Endothelial cell of umbilical vein (primary cell): ENCODE measurements at regions not wholly inside any gene's neighbourhood (a gene's known extent, or its start where the extent isn't known, plus 50 kb on each side); places are given as distances from the start of the nearest gene placed in this dataset.

Experiments used
- BruUV-seq: library from RNA; stranded (reverse); fragments of 400-500 nt; replicated peaks from 2 replicates; lab custom pipeline; 2021; lab: Mats Ljungman, UMichigan
- CTCF ChIA-PET: fragments of 300-600, 350-600 bp; sonication (Branson Sonifier 250); formaldehyde crosslinking; loops from one replicate; lab custom pipeline; 2021; ENCODE audit warnings: antibody characterized with exemption, inconsistent platforms; lab: Charles Lee
- POLR2A ChIA-PET: fragments of 300-600, 350-600 bp; sonication (Branson Sonifier 250); formaldehyde crosslinking; loops from one replicate; lab custom pipeline; 2021; ENCODE audit warnings: antibody characterized with exemption, inconsistent platforms; lab: Charles Lee
- DNase-seq: peaks from one replicate; pipeline ENCODE4 v3.0.0-alpha.2; 2011; ENCODE audit warnings: low read depth, low spot score
- FAIRE-seq: peaks from 2 replicates; lab custom pipeline; 2011; peaks lifted over from hg19 to GRCh38; lab: Jason Lieb, UNC
- H2AFZ ChIP-seq: 2 replicates; pipeline ENCODE4 v1.6.0; 2012; ENCODE audit warnings: low read depth, low read length, control low read depth, inconsistent platforms
- H3K27ac ChIP-seq: 2 replicates; pipeline ENCODE4 v1.5.1; 2011; ENCODE audit warnings: low read depth, mild to moderate bottlenecking, control low read depth, low read length, moderate library complexity; ENCODE audit not compliant: insufficient read depth
- H3K27me3 ChIP-seq, 2 experiments: 2 replicates each; pipeline versions ENCODE4 v1.6.0 to v1.6.1; 2011; ENCODE audit warnings: low read length in 2 of 2, mixed read lengths in 1 of 2; ENCODE audit not compliant: control insufficient read depth in 2 of 2, insufficient read depth in 2 of 2
- H3K36me3 ChIP-seq, 2 experiments: 2 replicates in 1 of 2; 3 replicates in 1 of 2; pipeline ENCODE4 v1.5.1; 2011; ENCODE audit warnings: low read length in 2 of 2, mild to moderate bottlenecking in 1 of 2, moderate library complexity in 1 of 2; ENCODE audit not compliant: control insufficient read depth in 2 of 2, insufficient read depth in 2 of 2; ENCODE audit errors: extremely low read depth in 1 of 2
- H3K4me1 ChIP-seq: 3 replicates; pipeline ENCODE4 v1.5.1; 2011; ENCODE audit warnings: mild to moderate bottlenecking, low read length; ENCODE audit not compliant: control insufficient read depth, insufficient read depth; ENCODE audit errors: extremely low read depth
- H3K4me2 ChIP-seq: 2 replicates; pipeline ENCODE4 v1.6.1; 2011; ENCODE audit warnings: low read length, control low read depth, mixed read lengths; ENCODE audit not compliant: insufficient read depth
- H3K4me3 ChIP-seq, 3 experiments: fragments of 200-600 bp in 1 of 3; sonication (generic), shearing (Covaris generic) in 1 of 3; replicated peaks in 1 of 3; 2 replicates each; pipeline ENCODE4 v1.5.1; 2011 to 2016; ENCODE audit warnings: control low read depth in 3 of 3, low read length in 3 of 3, mild to moderate bottlenecking in 2 of 3, inconsistent platforms in 1 of 3, low read depth in 1 of 3, moderate library complexity in 1 of 3; ENCODE audit not compliant: insufficient read depth in 1 of 3
- H3K79me2 ChIP-seq: 2 replicates; pipeline ENCODE4 v1.6.0; 2012; ENCODE audit warnings: low read length, inconsistent platforms; ENCODE audit not compliant: control insufficient read depth, insufficient read depth
- H3K9ac ChIP-seq: replicated peaks from 2 replicates; pipeline ENCODE3; 2011; ENCODE audit warnings: low read length, control low read depth; ENCODE audit not compliant: insufficient read depth; ENCODE audit errors: extremely low read depth
- H3K9me1 ChIP-seq: replicated peaks from 3 replicates; pipeline ENCODE4 v1.6.0; 2011; ENCODE audit warnings: mild to moderate bottlenecking, low read length; ENCODE audit not compliant: control insufficient read depth, insufficient read depth; ENCODE audit errors: extremely low read depth
- H3K9me3 ChIP-seq: replicated peaks from 2 replicates; pipeline ENCODE4 v1.5.1; 2012; ENCODE audit warnings: low read length, inconsistent platforms; ENCODE audit not compliant: control insufficient read depth, insufficient read depth
- H4K20me1 ChIP-seq: replicated peaks from 2 replicates; pipeline ENCODE3; 2011; ENCODE audit warnings: mild to moderate bottlenecking, low read length; ENCODE audit not compliant: control insufficient read depth, insufficient read depth; ENCODE audit errors: extremely low read depth
- EZH2 ChIP-seq: IDR thresholded peaks from 2 replicates; pipeline ENCODE4 v1.6.1; 2012; ENCODE audit warnings: borderline replicate concordance, low read depth, mild to moderate bottlenecking, moderate library complexity, low read length, inconsistent platforms; ENCODE audit not compliant: severe bottlenecking
- FOS ChIP-seq: IDR thresholded peaks from 2 replicates; pipeline ENCODE4 v1.6.1; 2011; ENCODE audit warnings: mild to moderate bottlenecking, low read length, moderate library complexity, borderline replicate concordance; ENCODE audit not compliant: insufficient read depth
- GATA2 ChIP-seq: IDR thresholded peaks from 2 replicates; pipeline ENCODE4 v1.7.0; 2011; ENCODE audit warnings: low read depth, mild to moderate bottlenecking, moderate library complexity, mixed read lengths, low read length; ENCODE audit not compliant: insufficient read length, insufficient read depth
- JUN ChIP-seq: IDR thresholded peaks from 2 replicates; pipeline ENCODE4 v1.6.1; 2011; ENCODE audit warnings: borderline replicate concordance, low read depth; ENCODE audit not compliant: insufficient read length, insufficient read depth
- MYC ChIP-seq: IDR thresholded peaks from one replicate; pipeline ENCODE4 v1.6.1; 2011; ENCODE audit warnings: mild to moderate bottlenecking, low read depth, low read length
- POLR2A ChIP-seq: IDR thresholded peaks from 2 replicates; pipeline ENCODE4 v1.6.1; 2012; ENCODE audit warnings: low read depth, mild to moderate bottlenecking, control low read depth, low read length
- POLR2AphosphoS5 ChIP-seq: IDR thresholded peaks from 2 replicates; pipeline ENCODE4 v1.6.1; 2012; ENCODE audit warnings: low read depth, mild to moderate bottlenecking, control low read depth, low read length, moderate library complexity; ENCODE audit not compliant: insufficient read depth
- dilution Hi-C: fragments of 300-500 bp; cut with MboI; formaldehyde crosslinking; loops from one replicate; pipeline ENCODE4 v1.15.0; 2019; ENCODE audit warnings: low sequenced_read_pairs; ENCODE audit not compliant: extremely low pct_ligation_motif_present
- intact Hi-C: fragments of 100-400 bp; cut with micrococcal nuclease; formaldehyde crosslinking; loops from one replicate; pipeline ENCODE4 v1.10.0; 2022
- TF ChIP-seq, protein P1 (sequence below): IDR thresholded peaks from 2 replicates; pipeline ENCODE4 v1.6.1; 2011; ENCODE audit not compliant: insufficient read depth, insufficient read length
- TF ChIP-seq, protein P2 (sequence below), 2 donors: IDR thresholded peaks; 1 replicate in 1 of 2; 2 replicates in 1 of 2; pipeline ENCODE4 v1.5.1; 2011; ENCODE audit warnings: low read length in 2 of 2, mild to moderate bottlenecking in 2 of 2, moderate library complexity in 2 of 2, control low read depth in 1 of 2, inconsistent platforms in 1 of 2, low read depth in 1 of 2; ENCODE audit not compliant: insufficient read depth in 1 of 2; ENCODE audit errors: extremely low read depth in 1 of 2

DNA sequence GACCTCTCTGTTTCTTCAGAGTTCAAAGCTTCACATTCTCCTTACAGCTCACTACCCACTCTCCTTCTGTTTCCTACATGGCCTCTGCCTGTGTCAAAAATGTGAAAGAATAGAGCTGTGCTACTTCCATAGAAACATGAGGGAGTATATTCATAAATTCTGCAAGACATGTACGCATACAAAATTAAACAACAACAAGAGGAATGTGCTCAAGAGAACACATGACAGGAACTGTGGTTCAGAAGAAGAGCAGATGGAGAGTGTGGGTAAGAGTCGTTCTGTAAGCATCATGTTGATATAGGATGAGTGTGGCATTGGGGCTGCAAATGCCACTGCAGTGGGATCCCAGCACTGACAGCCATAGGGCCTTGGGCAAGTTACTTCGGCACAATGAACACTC lies 266.6 kb upstream of the SASH1 start:
- Histone ChIP-seq H3K27me3 (no peaks in the 10 kb centered on the region), H3K4me3 (no peak overlapping the region), H3K9me3 (no peaks in the 10 kb centered on the region), H3K9me1 (no peaks in the 10 kb centered on the region), H3K79me2 (no peaks in the 10 kb centered on the region), H2AFZ (no peak overlapping the region), H3K4me1 (peaks cover 4% of the 10 kb centered on the region), H3K4me2 (no peak overlapping the region), H3K27ac (no peak overlapping the region), H3K9ac (no peak overlapping the region), H3K36me3 (no peaks in the 10 kb centered on the region), H4K20me1 (no peaks in the 10 kb centered on the region)
- CTCF ChIA-PET = no interaction called here
- POLR2A ChIA-PET = no interaction called here
- TF ChIP-seq GATA2 = no peak
- TF ChIP-seq POLR2A = no peak
- no peak for TF ChIP-seq JUN
- TF ChIP-seq, protein P1, sequence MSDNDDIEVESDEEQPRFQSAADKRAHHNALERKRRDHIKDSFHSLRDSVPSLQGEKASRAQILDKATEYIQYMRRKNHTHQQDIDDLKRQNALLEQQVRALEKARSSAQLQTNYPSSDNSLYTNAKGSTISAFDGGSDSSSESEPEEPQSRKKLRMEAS = no peak
- TF ChIP-seq, protein P2, sequence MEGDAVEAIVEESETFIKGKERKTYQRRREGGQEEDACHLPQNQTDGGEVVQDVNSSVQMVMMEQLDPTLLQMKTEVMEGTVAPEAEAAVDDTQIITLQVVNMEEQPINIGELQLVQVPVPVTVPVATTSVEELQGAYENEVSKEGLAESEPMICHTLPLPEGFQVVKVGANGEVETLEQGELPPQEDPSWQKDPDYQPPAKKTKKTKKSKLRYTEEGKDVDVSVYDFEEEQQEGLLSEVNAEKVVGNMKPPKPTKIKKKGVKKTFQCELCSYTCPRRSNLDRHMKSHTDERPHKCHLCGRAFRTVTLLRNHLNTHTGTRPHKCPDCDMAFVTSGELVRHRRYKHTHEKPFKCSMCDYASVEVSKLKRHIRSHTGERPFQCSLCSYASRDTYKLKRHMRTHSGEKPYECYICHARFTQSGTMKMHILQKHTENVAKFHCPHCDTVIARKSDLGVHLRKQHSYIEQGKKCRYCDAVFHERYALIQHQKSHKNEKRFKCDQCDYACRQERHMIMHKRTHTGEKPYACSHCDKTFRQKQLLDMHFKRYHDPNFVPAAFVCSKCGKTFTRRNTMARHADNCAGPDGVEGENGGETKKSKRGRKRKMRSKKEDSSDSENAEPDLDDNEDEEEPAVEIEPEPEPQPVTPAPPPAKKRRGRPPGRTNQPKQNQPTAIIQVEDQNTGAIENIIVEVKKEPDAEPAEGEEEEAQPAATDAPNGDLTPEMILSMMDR (IDR thresholded peaks at IDR 0.05; ENCODE audit: extremely low read depth in 1 of 2, insufficient read depth in 1 of 2, low read depth in 1 of 2, low read length in 2 of 2) = no peak
- TF ChIP-seq FOS = no peak
- TF ChIP-seq POLR2AphosphoS5 = no peak
- TF ChIP-seq MYC = no peak
- TF ChIP-seq EZH2 = no peak
- intact Hi-C loops (no loop called here), dilution Hi-C loops (no loop called here)
- DNase-seq = peak; percentile 34
- BruUV-seq = no TSS peak
- FAIRE-seq = no peak
